ENCODE measurements at regions not wholly inside any gene's neighbourhood (a gene's known extent, or its start where the extent isn't known, plus 50 kb on each side); places are given as distances from the start of the nearest gene placed in this dataset.

- TF ChIP-seq FOXM1 (IDR thresholded peaks at IDR 0.05; ENCODE audit: borderline replicate concordance) (no peak), HDGF (IDR thresholded peaks at IDR 0.05; ENCODE audit: borderline replicate concordance) (no peak), FOXA1 (IDR thresholded peaks at IDR 0.05) (no peak), BHLHE40 (IDR thresholded peaks at IDR 0.05; ENCODE audit: borderline replicate concordance) (no peak)
Measured at GRCh38 chr7:155870334-155871180, 58.3 kb upstream of the SHH start.
